ENCODE measurements at regions not wholly inside any gene's neighbourhood (a gene's known extent, or its start where the extent isn't known, plus 50 kb on each side); places are given as distances from the start of the nearest gene placed in this dataset.
"Not testable (repeated sequence)": the region's sequence is repeated elsewhere in the genome, so short reads cannot be mapped to it uniquely, and the experiment has no call there.

DNA sequence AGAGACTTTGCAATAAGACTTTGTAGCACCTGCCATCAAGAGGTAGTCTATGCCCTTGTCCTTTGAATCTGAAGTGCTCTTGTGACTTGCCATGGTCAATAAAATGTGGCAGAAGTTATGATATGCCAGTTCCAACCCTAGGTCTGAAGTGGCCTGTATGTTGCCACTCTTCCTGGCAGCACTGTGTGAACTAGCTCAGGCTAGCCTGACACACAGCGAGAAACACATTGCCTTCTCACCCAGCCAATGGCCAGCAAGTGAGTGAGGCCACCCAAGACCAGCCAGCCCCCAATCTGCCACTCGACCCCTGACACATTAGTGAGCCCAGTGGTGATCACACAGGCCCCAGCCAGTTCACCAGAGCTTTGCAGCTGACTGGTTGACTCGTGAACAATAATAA, 52.7 kb upstream of the OSMR start:
- no peak overlapping the region for H3K4me3 ChIP-seq (ENCODE audit: control insufficient read depth, low read depth, low read length)
- TF ChIP-seq, protein P1, sequence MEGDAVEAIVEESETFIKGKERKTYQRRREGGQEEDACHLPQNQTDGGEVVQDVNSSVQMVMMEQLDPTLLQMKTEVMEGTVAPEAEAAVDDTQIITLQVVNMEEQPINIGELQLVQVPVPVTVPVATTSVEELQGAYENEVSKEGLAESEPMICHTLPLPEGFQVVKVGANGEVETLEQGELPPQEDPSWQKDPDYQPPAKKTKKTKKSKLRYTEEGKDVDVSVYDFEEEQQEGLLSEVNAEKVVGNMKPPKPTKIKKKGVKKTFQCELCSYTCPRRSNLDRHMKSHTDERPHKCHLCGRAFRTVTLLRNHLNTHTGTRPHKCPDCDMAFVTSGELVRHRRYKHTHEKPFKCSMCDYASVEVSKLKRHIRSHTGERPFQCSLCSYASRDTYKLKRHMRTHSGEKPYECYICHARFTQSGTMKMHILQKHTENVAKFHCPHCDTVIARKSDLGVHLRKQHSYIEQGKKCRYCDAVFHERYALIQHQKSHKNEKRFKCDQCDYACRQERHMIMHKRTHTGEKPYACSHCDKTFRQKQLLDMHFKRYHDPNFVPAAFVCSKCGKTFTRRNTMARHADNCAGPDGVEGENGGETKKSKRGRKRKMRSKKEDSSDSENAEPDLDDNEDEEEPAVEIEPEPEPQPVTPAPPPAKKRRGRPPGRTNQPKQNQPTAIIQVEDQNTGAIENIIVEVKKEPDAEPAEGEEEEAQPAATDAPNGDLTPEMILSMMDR (IDR thresholded peaks at IDR 0.05; ENCODE audit: control insufficient read depth, insufficient read depth, low read depth, low read length, missing control alignments) = no peak
- no peak for DNase-seq (ENCODE audit: low read depth)

DNA sequence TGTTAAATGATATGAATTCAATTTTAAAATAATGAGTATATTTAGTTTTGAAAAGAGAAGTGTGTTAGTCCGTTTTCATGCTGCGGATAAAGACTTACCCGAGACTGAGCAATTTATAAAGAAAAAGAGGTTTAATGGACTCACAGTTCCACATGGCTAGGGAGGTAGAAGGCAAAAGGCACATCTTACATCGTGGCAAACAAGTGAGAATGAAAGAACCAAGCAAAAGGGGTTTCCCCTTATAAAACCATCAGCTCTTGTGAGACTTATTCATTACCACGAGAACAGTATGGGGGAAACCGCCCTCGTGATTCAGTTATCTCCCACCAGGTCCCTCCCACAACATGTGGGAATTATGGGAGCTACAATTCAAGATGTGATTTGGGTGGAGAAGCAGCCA, 51.8 kb upstream of the OSMR start:
- not testable (repeated sequence) for DNase-seq (ENCODE audit: low read depth)

DNA sequence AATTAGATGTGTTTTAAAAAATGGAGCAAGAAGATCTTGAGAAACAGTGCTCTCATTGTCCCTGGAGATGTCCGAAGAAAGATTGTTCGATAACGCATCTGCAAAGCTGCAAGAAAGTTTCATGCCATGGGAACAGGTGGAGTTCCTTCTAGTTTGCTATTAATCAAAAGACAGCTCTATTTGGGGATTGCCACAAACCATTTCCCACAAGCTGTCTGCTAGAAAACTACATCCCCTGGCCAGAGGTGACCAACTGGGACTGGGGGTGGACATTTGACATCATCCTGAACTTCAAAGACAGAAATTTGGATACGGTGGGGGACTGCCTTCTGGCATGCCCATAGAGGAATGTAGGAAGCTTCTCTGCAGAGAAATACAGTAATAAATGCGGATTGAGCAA, 50.8 kb upstream of the OSMR start:
- DNase-seq (ENCODE audit: low read depth) = no peak
- TF ChIP-seq, protein P1 (IDR thresholded peaks at IDR 0.05; ENCODE audit: control insufficient read depth, insufficient read depth, low read depth, low read length, missing control alignments) = no peak
- no peak overlapping the region for H3K4me3 ChIP-seq (ENCODE audit: control insufficient read depth, low read depth, low read length)

More for the DNA sequence above, 51.8 kb upstream of the OSMR start:
- not testable (repeated sequence) for H3K4me3 ChIP-seq (ENCODE audit: control insufficient read depth, low read depth, low read length)

DNA sequence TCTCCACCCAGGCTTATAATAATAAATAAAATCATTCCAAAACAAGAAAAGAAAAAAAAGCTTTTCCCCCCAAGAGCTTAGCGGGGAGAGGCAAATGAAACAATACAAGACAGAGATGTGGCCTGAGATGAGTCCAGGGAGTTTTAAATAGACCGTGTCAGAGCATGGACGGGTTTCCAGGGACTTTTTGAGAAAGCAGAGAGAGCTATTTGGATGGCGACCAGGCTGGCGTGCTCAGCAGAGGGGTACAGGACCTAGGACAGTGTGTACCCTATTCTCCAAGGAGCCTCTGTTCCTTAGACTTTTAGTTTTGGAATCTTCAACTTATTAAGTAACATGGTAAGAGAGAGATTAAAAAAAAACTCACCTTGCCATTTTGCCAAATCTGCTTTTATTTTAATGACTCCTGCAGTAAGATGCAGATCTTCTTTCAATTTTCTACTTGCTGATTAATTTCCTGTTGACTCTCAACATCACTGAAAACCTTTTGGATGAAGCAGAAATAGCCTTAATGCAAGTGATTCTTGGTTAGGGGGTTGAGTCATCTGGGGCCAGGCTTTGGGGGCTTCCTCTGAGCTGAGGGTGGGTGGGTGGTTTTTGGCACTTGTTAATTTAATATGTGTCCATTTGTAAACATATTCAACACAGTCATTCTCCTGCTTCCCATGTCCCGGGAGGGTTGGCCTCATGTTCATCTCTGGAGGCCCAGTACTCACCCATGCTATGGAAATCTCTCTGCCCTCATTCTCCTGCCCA, 49.6 kb upstream of the OSMR start:
- no peak overlapping the region for H3K4me3 ChIP-seq (ENCODE audit: control insufficient read depth, low read depth, low read length)
- no peak for DNase-seq (ENCODE audit: low read depth)
- TF ChIP-seq, protein P1 (IDR thresholded peaks at IDR 0.05; ENCODE audit: control insufficient read depth, insufficient read depth, low read depth, low read length, missing control alignments) = no peak
